Body of pancreas (tissue), 4 donors: ENCODE measurements at regions not wholly inside any gene's neighbourhood (a gene's known extent, or its start where the extent isn't known, plus 50 kb on each side); places are given as distances from the start of the nearest gene placed in this dataset.

Experiments used
- CTCF ChIP-seq, 7 experiments: fragments of 450-650 bp in 4 of 7; fragments of 200-600 bp in 3 of 7; sonication (generic) in 3 of 7; IDR thresholded peaks; one replicate each; pipeline ENCODE4 v1.5.1; 2016 to 2019; ENCODE audit warnings: antibody characterized with exemption in 7 of 7
- POLR2A ChIP-seq, 3 donors: fragments of 450-650 bp; IDR thresholded peaks; one replicate each; pipeline ENCODE4 v1.6.1; 2016; ENCODE audit warnings: antibody characterized with exemption in 3 of 3, mild to moderate bottlenecking in 2 of 3

- TF ChIP-seq CTCF (IDR thresholded peaks at IDR 0.05) = no peak
- TF ChIP-seq POLR2A (IDR thresholded peaks at IDR 0.05) = no peak
Observed at GRCh38 chr5:120007598-120007997, 378.2 kb downstream of the FAM170A start.
